ELF-1 (cell line): ENCODE measurements at regions not wholly inside any gene's neighbourhood (a gene's known extent, or its start where the extent isn't known, plus 50 kb on each side); places are given as distances from the start of the nearest gene placed in this dataset.
"Not testable (repeated sequence)": the region's sequence is repeated elsewhere in the genome, so short reads cannot be mapped to it uniquely, and the experiment has no call there.

Source experiments
- DNase-seq: peaks from one replicate; pipeline ENCODE4 v3.0.0-alpha.2; 2016; ENCODE audit warnings: low read depth, low spot score

- no peak for DNase-seq
Observed at GRCh38 chr10:3578159-3578558, 206.8 kb downstream of the KLF6 start.

GRCh38 chr10:3574451-3574850, 210.6 kb downstream of the KLF6 start:
- DNase-seq, result no peak

- no peak for DNase-seq
Observed at GRCh38 chr10:3573498-3573897, 211.5 kb downstream of the KLF6 start.

- DNase-seq, result no peak
Observed at GRCh38 chr10:3571310-3571825, 213.6 kb downstream of the KLF6 start.

GRCh38 chr10:3570855-3571266, 214.1 kb downstream of the KLF6 start:
- peak; percentile 19 for DNase-seq

- no peak for DNase-seq
Observed at GRCh38 chr10:3570131-3570729, 214.8 kb downstream of the KLF6 start.

GRCh38 chr10:3568983-3569382, 216.0 kb downstream of the KLF6 start:
- DNase-seq, result no peak

- DNase-seq, result no peak
Observed at GRCh38 chr10:3568392-3568791, 216.6 kb downstream of the KLF6 start.

- no peak for DNase-seq
Observed at GRCh38 chr10:3567291-3567963, 217.6 kb downstream of the KLF6 start.

- no peak for DNase-seq
Observed at GRCh38 chr10:3566627-3567026, 218.4 kb downstream of the KLF6 start.

GRCh38 chr10:3564346-3565002, 220.5 kb downstream of the KLF6 start:
- DNase-seq, result no peak

GRCh38 chr10:3563298-3563697, 221.7 kb downstream of the KLF6 start:
- DNase-seq, result no peak

- DNase-seq, result not testable (repeated sequence)
Observed at GRCh38 chr10:3560628-3561027, 224.4 kb downstream of the KLF6 start.

- DNase-seq, result no peak
Observed at GRCh38 chr10:3559527-3559926, 225.5 kb downstream of the KLF6 start.

- no peak for DNase-seq
Observed at GRCh38 chr10:3559011-3559410, 226.0 kb downstream of the KLF6 start.

GRCh38 chr10:3556191-3557017, 228.6 kb downstream of the KLF6 start:
- DNase-seq, result not testable (repeated sequence)

GRCh38 chr10:3554121-3554522, 230.9 kb downstream of the KLF6 start:
- no peak for DNase-seq

GRCh38 chr10:3552281-3552680, 232.7 kb downstream of the KLF6 start:
- DNase-seq, result no peak

- DNase-seq, result no peak
Observed at GRCh38 chr10:3551761-3552160, 233.2 kb downstream of the KLF6 start.

GRCh38 chr10:3549118-3549517, 235.9 kb downstream of the KLF6 start:
- DNase-seq, result no peak

GRCh38 chr10:3548702-3549101, 236.3 kb downstream of the KLF6 start:
- no peak for DNase-seq

GRCh38 chr10:3548076-3548475, 236.9 kb downstream of the KLF6 start:
- no peak for DNase-seq
